Activated T-helper 17 cell treated with anti-CD3 and anti-CD28 coated beads, Interleukin-2, amount 50 U/mL, for 72 hours (primary cell): ENCODE measurements at regions not wholly inside any gene's neighbourhood (a gene's known extent, or its start where the extent isn't known, plus 50 kb on each side); places are given as distances from the start of the nearest gene placed in this dataset.

ENCODE experiments used
- ATAC-seq: fragments of 150-1000 bp; cut with Tn5 transposase; replicated peaks from 2 replicates; pipeline ENCODE4 v1.10.0; 2021; ENCODE audit warnings: mild to moderate bottlenecking, moderate library complexity
- H3K27ac Mint-ChIP-seq: one replicate; pipeline ENCODE4 v1.8.0; 2022; ENCODE audit warnings: mixed read lengths
- H3K27me3 Mint-ChIP-seq: one replicate; pipeline ENCODE4 v1.8.0; 2022; ENCODE audit warnings: mixed read lengths
- H3K36me3 Mint-ChIP-seq: one replicate; pipeline ENCODE4 v1.8.0; 2022; ENCODE audit warnings: low read depth, mild to moderate bottlenecking, mixed read lengths
- H3K4me1 Mint-ChIP-seq: one replicate; pipeline ENCODE4 v1.8.0; 2022; ENCODE audit warnings: mixed read lengths
- H3K4me3 Mint-ChIP-seq: one replicate; pipeline ENCODE4 v1.8.0; 2022; ENCODE audit warnings: mild to moderate bottlenecking, mixed read lengths
- H3K9me3 Mint-ChIP-seq: one replicate; pipeline ENCODE4 v1.8.0; 2022; ENCODE audit warnings: mixed read lengths

GRCh38 chr7:35465791-35466336, 212.0 kb upstream of the TBX20 start:
- Mint-ChIP-seq H3K27ac (no peak overlapping the region), H3K4me3 (no peak overlapping the region), H3K4me1 (no peaks in the 10 kb centered on the region), H3K27me3 (peaks cover 27% of the 10 kb centered on the region), H3K9me3 (no peaks in the 10 kb centered on the region), H3K36me3 (no peaks in the 10 kb centered on the region)
- no peak for ATAC-seq

GRCh38 chr7:35463751-35464150, 209.9 kb upstream of the TBX20 start:
- peaks cover 22% of the 10 kb centered on the region for H3K27me3 Mint-ChIP-seq
- no peaks in the 10 kb centered on the region for H3K36me3 Mint-ChIP-seq
- H3K27ac Mint-ChIP-seq, result no peak overlapping the region
- ATAC-seq, result no peak
- no peak overlapping the region for H3K4me3 Mint-ChIP-seq
- no peaks in the 10 kb centered on the region for H3K4me1 Mint-ChIP-seq
- peaks cover 2% of the 10 kb centered on the region for H3K9me3 Mint-ChIP-seq

- H3K27ac Mint-ChIP-seq, result no peak overlapping the region
These were observed 209.3 kb upstream of the TBX20 start for GRCh38 chr7:35463176-35463700.

GRCh38 chr7:35454575-35455385, 200.9 kb upstream of the TBX20 start:
- Mint-ChIP-seq H3K9me3 (peaks cover 14% of the 10 kb centered on the region), H3K36me3 (no peaks in the 10 kb centered on the region), H3K27ac (no peak overlapping the region), H3K4me1 (no peaks in the 10 kb centered on the region), H3K4me3 (no peak overlapping the region), H3K27me3 (peaks cover 43% of the 10 kb centered on the region)
- ATAC-seq, result no peak

More at GRCh38 chr7:35463176-35463700, 209.3 kb upstream of the TBX20 start:
- Mint-ChIP-seq H3K9me3 (peaks cover 7% of the 10 kb centered on the region), H3K27me3 (peaks cover 27% of the 10 kb centered on the region), H3K4me1 (no peaks in the 10 kb centered on the region), H3K4me3 (no peak overlapping the region), H3K36me3 (no peaks in the 10 kb centered on the region)
- no peak for ATAC-seq

GRCh38 chr7:35450456-35451214, 196.7 kb upstream of the TBX20 start:
- Mint-ChIP-seq H3K27me3 (peaks cover 45% of the 10 kb centered on the region), H3K36me3 (no peaks in the 10 kb centered on the region), H3K4me1 (no peaks in the 10 kb centered on the region), H3K27ac (no peak overlapping the region), H3K9me3 (no peaks in the 10 kb centered on the region), H3K4me3 (no peak overlapping the region)
- no peak for ATAC-seq

GRCh38 chr7:35448486-35448885, 194.6 kb upstream of the TBX20 start:
- H3K27ac Mint-ChIP-seq, result no peak overlapping the region
- H3K36me3 Mint-ChIP-seq, result no peaks in the 10 kb centered on the region
- H3K4me1 Mint-ChIP-seq, result no peaks in the 10 kb centered on the region
- no peak overlapping the region for H3K4me3 Mint-ChIP-seq
- H3K27me3 Mint-ChIP-seq, result peaks cover 37% of the 10 kb centered on the region
- no peaks in the 10 kb centered on the region for H3K9me3 Mint-ChIP-seq
- no peak for ATAC-seq

- Mint-ChIP-seq H3K36me3 (no peaks in the 10 kb centered on the region), H3K4me3 (no peak overlapping the region), H3K27ac (no peak overlapping the region), H3K9me3 (no peaks in the 10 kb centered on the region), H3K4me1 (no peaks in the 10 kb centered on the region), H3K27me3 (peaks cover 36% of the 10 kb centered on the region)
- ATAC-seq, result no peak
These were observed 192.2 kb upstream of the TBX20 start for GRCh38 chr7:35446091-35446490.

- Mint-ChIP-seq H3K9me3 (no peaks in the 10 kb centered on the region), H3K4me3 (no peak overlapping the region), H3K27me3 (peaks cover under 1% of the 10 kb centered on the region), H3K27ac (no peak overlapping the region), H3K4me1 (no peaks in the 10 kb centered on the region), H3K36me3 (no peaks in the 10 kb centered on the region)
- no peak for ATAC-seq
These were observed 183.8 kb upstream of the TBX20 start for GRCh38 chr7:35437619-35438275.

- H3K27me3 Mint-ChIP-seq, result peaks cover 11% of the 10 kb centered on the region
- no peaks in the 10 kb centered on the region for H3K36me3 Mint-ChIP-seq
- no peaks in the 10 kb centered on the region for H3K9me3 Mint-ChIP-seq
- ATAC-seq, result no peak
- H3K27ac Mint-ChIP-seq, result no peak overlapping the region
- H3K4me3 Mint-ChIP-seq, result no peak overlapping the region
- no peaks in the 10 kb centered on the region for H3K4me1 Mint-ChIP-seq
These were observed 182.6 kb upstream of the TBX20 start for GRCh38 chr7:35436452-35436851.

- Mint-ChIP-seq H3K4me3 (no peak overlapping the region), H3K4me1 (no peaks in the 10 kb centered on the region), H3K27ac (no peak overlapping the region), H3K9me3 (no peaks in the 10 kb centered on the region), H3K36me3 (no peaks in the 10 kb centered on the region), H3K27me3 (peaks cover 13% of the 10 kb centered on the region)
- peak; percentile 21 for ATAC-seq
These were observed 176.8 kb upstream of the TBX20 start for GRCh38 chr7:35430547-35431153.

GRCh38 chr7:35424869-35425495, 171.1 kb upstream of the TBX20 start:
- no peaks in the 10 kb centered on the region for H3K36me3 Mint-ChIP-seq
- H3K27ac Mint-ChIP-seq, result no peak overlapping the region
- H3K9me3 Mint-ChIP-seq, result no peaks in the 10 kb centered on the region
- peaks cover 20% of the 10 kb centered on the region for H3K27me3 Mint-ChIP-seq
- H3K4me3 Mint-ChIP-seq, result no peak overlapping the region
- peak; percentile 62 for ATAC-seq
- no peaks in the 10 kb centered on the region for H3K4me1 Mint-ChIP-seq

- peaks cover 21% of the 10 kb centered on the region for H3K27me3 Mint-ChIP-seq
- no peak for ATAC-seq
- H3K27ac Mint-ChIP-seq, result no peak overlapping the region
- H3K4me1 Mint-ChIP-seq, result no peaks in the 10 kb centered on the region
- H3K9me3 Mint-ChIP-seq, result no peaks in the 10 kb centered on the region
- H3K4me3 Mint-ChIP-seq, result no peak overlapping the region
- H3K36me3 Mint-ChIP-seq, result no peaks in the 10 kb centered on the region
These were observed 170.5 kb upstream of the TBX20 start for GRCh38 chr7:35424440-35424839.

- no peak for ATAC-seq
- no peaks in the 10 kb centered on the region for H3K36me3 Mint-ChIP-seq
- H3K27ac Mint-ChIP-seq, result no peak overlapping the region
- no peak overlapping the region for H3K4me3 Mint-ChIP-seq
- H3K4me1 Mint-ChIP-seq, result no peaks in the 10 kb centered on the region
- H3K9me3 Mint-ChIP-seq, result no peaks in the 10 kb centered on the region
- peaks cover 23% of the 10 kb centered on the region for H3K27me3 Mint-ChIP-seq
These were observed 168.8 kb upstream of the TBX20 start for GRCh38 chr7:35422715-35423114.

- ATAC-seq, result no peak
These were observed 166.8 kb upstream of the TBX20 start for GRCh38 chr7:35420656-35421055.

More at GRCh38 chr7:35420656-35421055, 166.8 kb upstream of the TBX20 start:
- Mint-ChIP-seq H3K4me3 (no peak overlapping the region), H3K36me3 (no peaks in the 10 kb centered on the region), H3K27me3 (peaks cover 23% of the 10 kb centered on the region), H3K9me3 (no peaks in the 10 kb centered on the region), H3K27ac (no peak overlapping the region), H3K4me1 (no peaks in the 10 kb centered on the region)
